ENCODE measurements at regions not wholly inside any gene's neighbourhood (a gene's known extent, or its start where the extent isn't known, plus 50 kb on each side); places are given as distances from the start of the nearest gene placed in this dataset.
A peak's percentile ranks its signal among the peaks of the same experiment; 100 is the strongest.

DNA sequence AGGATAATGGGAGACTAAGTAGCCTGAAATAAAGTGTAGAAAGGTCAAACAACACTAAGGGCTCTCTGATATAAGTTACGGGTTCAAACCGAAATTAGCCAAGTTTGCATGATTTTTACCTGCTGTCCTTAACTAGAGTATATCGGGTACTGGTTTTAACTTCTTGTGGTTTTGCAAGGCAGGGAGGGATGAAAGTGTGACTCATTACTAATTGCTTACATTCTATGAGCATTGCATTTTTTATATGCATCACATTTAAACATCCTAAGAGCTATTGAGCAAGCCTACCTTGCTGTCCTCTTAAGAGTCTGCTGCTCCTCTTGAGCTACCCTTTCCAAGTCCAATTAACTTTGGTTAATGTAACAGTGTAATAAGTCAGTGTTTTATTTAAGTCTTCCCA lies 415.4 kb downstream of the SLITRK5 start:
- no peak for DNase-seq

DNA sequence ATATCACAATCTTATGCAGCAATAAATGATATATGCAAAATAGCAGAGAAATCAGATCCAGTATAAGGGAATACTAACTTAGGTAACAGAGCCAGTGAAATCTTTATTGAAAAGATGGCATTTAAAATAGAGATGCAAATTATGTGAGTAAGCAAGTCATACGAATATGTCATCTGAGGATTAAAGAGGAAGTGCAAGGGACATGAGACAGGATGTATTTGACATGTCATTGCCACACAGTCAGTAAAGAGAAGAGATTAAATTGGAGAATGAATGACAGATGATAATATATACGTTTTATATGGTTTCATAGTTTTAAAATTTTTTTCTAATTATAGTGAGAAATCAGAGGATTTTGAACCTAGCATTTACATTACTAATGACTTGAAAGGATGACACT lies 426.4 kb downstream of the SLITRK5 start:
- no peak for DNase-seq

DNA sequence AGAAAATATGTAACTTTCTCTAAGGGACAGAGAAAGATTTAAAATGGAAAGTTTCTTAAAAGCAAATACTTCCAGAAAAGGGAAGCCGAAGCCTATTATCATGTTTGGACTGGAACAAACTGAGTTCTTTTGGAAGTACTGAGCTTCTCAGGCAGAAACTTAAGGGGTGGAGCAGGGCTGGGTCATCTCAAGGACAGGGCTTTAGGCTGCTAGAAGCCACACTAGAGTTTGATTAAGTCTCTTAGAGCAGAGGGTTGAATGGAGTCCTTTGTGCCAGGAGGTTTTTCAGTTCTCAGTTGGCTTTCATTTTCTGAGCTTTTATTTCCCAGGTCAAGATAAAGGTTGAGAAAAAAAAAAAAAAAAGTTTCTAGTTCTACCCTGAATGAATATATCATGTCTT lies 432.7 kb downstream of the SLITRK5 start:
- peak; percentile 1 for DNase-seq

DNA sequence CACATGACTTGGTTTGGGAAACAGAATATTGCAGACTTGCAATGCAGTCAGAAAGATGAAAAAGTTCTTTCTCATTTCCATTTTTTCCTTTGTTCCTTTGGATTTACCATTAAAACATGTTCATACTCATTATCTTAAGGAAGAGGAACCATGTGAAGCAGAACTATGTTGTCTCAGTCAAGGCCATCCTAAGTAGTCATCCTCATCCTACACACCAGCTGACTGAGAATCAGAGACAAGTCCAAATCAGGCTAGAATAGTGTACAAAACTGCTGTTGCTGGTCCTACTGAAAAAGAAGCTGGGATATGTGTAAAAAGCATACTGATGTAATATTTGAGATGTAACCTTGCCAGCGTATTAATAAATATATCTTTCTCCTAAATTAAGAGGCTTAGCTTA lies 433.4 kb downstream of the SLITRK5 start:
- DNase-seq = no peak

DNA sequence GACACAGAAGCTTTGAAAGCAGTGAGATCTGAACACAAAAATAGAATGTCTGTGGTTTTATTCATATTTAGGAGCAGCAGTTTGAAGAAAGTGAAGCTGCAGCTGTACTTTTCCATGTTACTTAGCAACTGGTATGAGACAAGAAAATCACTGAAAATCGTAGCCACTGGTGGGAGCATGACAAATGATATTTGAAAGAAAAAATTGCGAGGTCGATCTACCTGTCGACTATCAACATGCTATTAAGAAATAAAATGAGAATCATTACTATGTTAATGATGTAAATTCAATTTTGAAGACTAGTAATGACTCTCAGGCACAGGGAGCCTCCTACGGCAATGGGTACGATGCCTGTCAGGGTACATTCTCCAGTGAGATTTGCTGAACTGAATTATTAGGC lies 436.4 kb downstream of the SLITRK5 start:
- DNase-seq = no peak

DNA sequence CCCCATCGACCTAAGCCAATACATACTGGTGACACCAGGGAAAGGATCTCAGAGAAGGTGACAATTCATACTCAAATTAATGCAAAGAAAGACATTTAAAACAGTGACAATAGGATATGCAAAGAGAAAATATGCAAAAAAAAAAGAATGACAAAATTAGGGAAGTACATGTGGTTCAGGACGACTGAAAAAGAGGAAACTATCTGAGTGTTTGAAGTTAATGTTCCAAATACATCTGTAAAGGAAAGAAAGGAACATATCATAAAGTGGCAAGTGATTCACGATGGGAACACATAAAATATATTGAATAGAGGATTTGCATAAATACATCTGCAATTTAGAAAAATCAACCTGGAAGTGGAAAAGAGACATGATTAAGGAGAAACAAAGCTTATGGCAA lies 441.4 kb downstream of the SLITRK5 start:
- DNase-seq = no peak

DNA sequence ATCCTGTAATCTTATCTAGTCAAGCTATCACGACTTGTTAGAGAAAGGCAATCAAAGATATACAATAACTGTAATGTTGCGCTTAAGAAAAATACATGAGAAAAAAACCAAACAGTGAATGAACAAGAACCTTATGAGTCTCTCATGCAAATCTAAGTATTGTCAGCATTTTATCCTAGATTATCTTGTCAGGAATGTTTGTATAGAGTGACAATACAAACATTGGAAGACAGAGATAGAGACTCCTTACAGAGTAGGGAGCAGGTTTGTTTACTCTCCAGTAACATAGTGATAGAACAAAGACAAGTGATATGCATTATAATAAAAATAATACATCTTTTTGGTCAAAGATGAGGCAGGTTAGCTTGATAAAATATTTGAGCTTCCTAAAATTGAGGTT lies 444.8 kb downstream of the SLITRK5 start:
- DNase-seq = no peak

DNA sequence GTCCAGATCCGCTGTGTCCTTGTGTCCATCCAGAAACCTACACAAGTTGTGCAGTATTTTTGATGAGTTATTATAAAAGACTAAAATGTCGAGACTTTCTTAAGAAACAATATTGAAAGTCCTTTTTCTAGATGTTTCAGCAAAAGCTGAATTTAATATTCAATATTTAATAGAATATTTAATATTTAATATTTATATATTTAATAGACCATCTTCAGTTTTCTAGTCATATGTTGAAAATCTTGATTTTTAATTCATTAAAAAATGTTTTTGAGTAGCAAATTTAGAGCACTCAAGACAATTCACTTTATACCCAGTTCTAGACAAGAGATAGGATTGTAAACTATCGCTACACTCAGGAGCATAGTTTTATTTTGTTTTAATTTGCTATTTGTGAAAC lies 447.8 kb downstream of the SLITRK5 start:
- no peak for DNase-seq

DNA sequence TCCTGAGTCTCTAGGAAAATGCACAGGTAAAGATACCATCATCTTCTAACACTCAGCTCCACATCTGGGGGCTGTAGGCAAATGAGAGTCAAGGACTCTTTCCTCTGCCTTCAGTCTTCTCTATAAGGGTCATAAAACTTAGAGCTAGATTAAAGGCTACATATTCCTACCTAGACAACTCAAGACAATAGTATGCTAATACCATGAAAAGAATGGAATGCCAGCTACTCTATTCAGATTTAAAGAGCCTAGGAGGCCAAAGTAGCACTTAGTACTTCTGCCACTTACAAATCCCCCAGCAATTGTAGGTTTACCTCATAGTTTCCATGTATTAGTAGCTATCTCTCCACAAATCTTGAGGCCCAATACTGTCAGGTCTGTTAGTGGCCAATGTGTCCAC lies 453.0 kb downstream of the SLITRK5 start:
- no peak for DNase-seq

DNA sequence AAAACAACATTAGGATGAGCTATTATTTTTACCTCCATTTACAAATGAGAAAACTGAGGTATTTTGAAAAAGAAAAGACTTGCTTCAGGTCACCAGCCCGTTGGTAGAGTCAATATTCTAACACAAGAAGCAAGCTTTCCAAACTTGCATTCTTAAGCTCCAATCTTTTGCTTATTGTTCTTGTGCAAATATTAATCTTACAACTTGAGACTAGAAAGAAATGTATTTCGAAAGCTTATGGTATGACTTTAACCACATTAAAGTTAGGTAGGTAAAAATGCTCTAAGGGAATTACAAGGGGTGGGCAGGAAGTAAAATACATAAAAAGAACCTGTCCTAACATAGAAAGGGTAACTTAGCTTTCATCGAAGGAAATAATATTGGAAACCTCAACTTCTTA lies 453.9 kb downstream of the SLITRK5 start:
- DNase-seq = no peak

DNA sequence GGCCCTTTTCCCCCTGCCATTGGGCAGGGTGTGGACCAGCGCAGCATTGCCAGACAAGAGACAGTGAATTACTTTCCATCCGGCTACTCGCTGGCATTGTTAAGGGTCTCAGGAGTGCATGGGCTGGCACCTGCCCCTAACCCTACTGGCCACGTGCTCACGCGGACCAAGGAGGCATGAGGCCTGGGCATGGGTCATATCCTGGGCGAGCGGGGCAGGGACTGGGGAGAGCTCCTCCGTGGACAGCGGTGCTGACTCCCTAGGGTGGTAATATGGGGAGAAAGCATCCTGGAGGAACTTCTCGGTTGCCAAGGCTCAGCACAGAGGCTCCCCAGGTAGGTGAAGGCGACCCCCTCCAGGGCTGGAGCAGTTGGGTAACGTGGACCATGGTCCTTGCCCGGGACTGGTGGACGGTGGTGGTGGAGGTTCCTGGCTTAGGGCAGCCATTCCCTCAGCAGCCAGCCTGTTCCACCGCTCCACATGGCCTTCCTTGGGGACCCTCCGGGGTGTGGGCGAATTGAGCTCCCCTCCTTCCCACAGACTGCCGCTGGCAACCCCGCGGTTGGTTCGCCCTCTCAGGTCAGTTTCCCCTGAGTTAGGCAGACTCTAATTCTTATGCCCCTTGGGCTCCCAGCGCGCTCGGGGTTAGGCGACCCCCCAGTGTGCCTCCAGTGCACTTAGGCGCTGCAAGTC lies 465.1 kb downstream of the SLITRK5 start:
- no peak for DNase-seq

DNA sequence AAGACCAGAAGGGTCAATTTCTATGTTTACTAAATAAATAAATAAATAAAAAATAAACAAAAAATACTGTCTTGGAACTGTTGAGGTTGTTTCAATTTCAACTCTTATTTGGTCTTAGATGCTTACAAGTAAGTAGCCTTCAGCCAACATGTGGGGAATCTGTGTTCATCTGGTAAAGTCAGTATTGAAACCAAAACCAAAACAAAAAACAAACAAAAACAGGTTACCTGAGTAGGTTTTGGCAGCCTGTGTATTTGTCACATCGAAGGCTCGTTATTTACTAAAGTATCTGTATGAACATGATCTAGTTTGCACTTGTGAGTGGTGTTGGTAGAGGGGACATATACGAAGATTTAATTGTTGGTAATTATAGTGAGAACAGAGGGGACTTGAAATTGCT lies 471.5 kb downstream of the SLITRK5 start:
- DNase-seq = no peak

DNA sequence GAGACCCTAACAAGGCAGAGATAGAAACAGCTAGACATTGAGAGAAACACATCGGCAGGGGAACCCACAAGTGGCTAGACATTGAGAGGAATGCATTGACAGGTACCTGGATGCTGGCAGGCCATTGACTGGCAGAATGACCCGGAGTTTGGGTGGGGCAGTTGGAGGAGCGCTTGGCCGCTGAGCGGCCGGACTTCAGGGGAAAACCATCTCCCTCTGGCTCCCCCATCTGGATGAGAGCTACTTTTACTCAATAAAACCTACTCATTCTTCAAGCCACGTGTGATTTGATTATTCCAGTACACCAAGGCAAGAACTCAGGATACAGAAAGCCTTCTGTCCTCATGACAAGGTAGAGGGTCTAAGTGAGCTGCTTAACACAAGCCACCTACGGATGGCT lies 473.4 kb downstream of the SLITRK5 start:
- DNase-seq = no peak

DNA sequence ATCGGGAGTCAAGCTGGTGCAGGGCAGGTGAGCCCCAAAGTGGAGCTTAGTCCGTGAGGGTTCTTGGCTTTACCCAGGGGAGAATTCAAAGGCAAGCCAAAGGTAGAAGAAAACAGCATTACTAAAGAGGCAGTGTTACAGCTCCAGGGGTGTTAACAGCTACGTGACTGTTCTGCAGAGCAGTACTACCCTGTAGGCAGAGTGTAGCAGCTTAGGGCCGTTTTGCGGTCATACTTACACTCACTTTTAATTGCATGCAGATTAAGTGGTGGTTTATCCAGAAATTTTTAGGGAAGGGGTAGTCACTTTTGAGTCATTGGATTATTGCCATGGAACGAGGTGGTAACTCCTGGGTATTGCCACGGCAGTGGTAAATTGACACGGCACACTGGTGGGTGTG lies 482.2 kb downstream of the SLITRK5 start:
- no peak for DNase-seq

DNA sequence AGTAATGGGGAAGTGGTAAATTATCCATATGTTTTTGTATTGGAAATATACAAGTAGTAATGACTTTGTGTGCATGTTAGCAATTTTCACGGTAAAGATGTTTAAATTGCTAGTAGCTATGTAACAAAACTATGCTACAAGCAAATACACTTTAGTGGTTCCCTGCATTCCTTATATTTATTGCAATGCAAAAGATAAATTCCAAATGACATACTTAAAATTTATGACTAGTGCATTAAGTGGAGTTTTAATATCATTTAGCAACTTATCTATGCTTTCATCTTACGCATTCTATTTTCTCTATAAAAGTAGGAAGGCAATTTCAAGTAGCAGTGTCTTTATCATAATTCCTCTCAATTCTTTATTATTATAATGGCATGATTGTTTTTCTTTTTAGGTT lies 482.8 kb downstream of the SLITRK5 start:
- no peak for DNase-seq

DNA sequence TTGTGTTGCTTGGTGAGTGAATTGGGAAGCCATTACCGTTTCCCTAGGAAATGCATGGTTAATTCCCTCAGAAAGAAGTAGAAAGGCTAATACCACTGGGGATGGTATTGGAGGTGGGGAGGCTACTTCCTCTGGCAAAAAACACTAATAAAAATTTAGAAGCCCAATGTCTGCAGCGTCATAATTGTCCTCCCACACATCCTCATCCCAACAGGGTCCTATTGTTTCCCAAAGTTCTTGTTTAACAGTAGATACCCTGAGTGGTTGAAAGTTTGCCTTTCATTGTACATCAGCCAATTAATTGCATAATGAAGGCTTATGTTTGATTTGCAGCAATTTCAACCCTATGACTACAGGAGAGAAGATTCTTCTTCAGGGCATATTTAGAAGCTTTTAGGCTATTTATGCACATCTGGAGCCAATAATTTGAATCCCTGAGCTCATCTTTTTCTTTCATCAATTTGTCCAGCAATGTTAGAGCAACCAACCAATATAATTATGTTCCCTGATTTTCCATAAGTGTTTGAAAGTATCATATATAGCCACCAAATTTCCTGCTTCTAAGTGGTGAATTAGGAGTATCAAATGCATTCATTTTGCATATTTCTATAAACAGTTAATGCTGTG lies 491.0 kb downstream of the SLITRK5 start:
- DNase-seq = no peak

DNA sequence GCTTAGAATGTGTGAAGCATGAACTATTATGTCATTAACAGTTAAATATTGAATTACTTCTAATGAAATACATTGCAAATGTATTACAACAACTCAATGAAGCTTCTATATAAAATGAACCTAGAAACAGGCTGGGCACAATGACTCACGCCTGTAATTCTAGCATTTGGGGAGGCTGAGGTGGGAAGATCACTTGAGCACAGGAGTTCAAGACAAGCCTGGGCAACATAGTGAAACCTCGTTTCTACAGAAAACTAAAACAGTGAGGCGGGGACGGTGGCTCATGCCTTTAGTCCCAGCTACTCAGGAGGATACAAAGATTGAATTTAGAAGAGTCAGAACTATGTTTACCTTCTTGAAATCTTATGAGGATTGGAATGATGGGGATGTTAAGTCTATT lies 505.1 kb downstream of the SLITRK5 start:
- no peak for DNase-seq

DNA sequence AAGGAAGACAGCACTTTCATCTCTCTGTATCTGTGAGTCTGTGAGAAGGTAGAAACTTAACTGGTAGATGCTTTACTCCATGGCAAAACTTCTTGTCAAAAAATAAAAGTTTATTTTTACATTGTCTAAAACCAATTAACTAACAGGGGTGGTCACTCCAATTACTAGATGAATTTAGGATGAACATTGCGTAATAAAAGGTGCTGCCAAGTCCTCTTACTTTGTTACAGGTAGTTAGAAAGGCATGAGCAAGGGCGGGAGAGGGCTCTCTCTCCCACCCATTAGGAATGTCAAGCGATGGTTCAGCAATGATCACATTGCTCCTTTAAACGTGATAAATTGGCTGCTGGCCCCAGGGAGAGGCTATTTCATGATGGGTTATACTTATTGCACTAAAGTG lies 512.3 kb downstream of the SLITRK5 start:
- no peak for DNase-seq

DNA sequence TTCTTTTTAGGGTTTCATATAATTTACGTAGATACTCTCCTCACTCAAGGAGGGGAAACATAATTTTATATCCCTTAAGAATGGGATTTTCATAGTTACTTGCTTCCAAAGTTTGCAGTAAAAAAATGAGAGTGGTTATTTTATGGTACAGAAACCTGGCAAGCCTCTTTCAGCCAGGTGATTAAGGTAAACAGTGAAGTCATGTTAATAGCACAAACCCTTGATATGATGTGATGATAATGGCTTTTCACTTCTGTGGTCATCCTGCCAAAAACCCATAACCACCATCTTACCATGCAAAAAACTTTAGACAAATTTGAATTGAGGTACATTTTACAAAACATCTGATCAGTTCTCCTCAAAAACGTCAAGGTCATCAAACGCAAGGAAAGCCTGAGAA lies 517.8 kb downstream of the SLITRK5 start:
- DNase-seq = no peak

DNA sequence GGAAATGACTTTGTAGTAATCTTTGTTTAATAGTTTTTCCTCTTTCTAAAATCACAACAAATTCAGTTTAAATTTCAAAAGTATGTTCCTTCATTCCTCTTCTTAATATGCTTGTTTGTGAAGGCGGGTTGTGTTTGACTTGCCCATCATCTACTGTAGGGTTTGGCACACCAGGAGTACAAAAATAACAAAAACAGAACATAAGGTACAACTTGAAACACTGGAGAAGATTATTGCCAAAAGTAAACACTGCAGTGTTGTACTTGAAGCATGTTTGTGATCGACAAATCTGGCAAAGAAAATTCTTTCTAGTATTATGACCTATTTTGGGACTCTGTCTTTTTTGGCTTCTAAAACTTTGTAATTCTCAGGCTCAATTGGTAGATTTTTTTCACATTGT lies 518.6 kb downstream of the SLITRK5 start:
- peak; percentile 20 for DNase-seq

DNA sequence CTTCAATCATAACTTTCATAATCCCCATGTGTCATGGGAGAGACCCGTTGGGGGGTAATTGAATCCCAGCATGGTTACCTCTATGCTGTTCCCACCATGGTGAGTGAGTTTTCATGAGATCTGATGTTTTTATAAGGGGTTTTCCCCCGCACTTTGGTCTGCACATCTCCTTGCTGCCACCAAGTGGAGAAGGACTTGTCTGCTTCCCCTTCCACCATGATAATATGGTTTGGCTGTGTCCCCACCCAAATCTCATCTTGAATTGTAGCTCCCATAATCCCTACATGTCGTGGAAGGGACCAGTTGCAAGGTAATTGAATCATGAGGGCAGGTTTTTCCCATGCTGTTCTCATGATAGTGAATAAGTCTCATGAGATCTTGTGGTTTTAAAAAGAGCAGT lies 524.9 kb downstream of the SLITRK5 start:
- DNase-seq = no peak

DNA sequence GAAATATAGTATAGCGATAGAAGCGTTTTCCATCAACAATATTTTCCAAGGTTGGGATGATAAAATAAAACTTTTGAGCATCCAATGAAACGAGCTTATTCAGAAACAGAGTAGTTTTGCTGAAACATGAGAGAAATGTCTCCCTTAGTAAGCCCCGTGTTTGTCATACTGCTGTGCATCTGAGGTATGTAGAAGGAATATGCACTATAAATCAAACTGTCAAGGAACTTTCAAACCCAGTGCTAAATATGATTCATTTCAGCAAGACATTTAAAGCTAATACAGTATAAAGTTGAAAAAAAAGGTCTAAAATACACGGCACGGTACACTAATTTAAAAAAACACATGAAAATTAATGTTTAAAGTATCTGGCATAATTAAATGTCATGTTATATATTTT lies 546.2 kb downstream of the SLITRK5 start:
- no peak for DNase-seq

DNA sequence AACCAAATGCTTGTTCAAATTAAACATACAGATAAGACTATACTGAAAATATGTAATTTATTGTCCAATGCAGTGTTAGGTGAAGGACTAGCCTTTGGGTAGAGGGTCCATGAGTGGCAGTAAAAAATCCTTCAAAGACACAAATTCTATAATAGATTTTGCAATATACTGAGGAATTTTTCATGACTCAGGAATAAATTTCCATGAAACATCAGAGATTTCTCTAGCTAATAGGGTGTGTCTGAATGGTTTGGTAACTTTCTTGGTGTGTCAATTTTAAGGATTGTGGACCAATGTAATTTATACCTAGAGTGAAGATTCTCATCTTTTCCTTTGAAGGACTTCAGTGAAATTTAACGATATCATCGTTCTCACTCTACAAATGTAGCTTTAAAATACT lies 546.7 kb downstream of the SLITRK5 start:
- no peak for DNase-seq

DNA sequence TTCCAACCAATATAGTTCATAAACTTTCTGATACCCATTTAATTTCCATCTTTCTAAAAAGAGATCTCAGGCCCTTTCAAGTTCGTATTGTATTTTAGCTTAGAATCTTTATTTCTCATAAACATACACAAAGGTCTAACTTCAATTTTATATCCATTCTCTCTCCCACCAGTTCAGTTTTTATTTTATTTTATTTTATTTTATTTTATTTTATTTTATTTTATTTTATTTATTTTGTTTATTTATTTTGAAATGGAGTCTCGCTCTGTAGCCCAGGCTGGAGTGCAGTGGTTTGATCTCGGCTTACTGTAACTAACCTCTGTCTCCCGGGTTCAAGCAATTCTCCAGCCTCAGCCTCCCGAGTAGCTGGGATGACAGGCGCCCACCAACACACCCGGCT lies 552.8 kb downstream of the SLITRK5 start:
- DNase-seq = no peak

DNA sequence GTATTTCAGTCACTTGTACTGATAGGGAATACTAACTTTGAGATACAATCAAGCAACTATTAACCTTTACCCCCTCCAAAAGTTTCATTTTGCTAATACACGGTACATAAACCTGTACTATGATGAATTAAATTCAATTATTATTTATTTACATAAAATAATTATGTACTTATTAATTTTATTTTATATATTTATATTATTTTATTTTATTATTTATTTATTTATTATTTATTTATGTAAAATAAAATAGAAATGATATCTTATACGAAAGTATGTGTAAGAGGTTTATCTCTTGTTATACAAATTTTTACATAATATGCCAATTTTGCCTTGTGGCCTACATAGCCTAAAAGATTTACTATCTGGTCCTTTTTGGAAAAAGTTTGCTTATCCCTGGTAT lies 564.3 kb downstream of the SLITRK5 start:
- no peak for DNase-seq

All from tongue (tissue), 1 donor.